ENCODE measurements at regions not wholly inside any gene's neighbourhood (a gene's known extent, or its start where the extent isn't known, plus 50 kb on each side); places are given as distances from the start of the nearest gene placed in this dataset.

GRCh38 chr1:113265196-113265595, 125.1 kb upstream of the MAGI3 start:
- Histone ChIP-seq H2BK120ac (ENCODE audit: insufficient read depth, low read length, poor library complexity) (no peak overlapping the region), H3K4me3 (ENCODE audit: low read depth, low read length) (no peak overlapping the region), H3K18ac (ENCODE audit: low read length) (no peak overlapping the region), H3K79me1 (ENCODE audit: low read length) (no peaks in the 10 kb centered on the region), H4K8ac (ENCODE audit: low read depth, low read length) (no peak overlapping the region), H3K4ac (ENCODE audit: low read depth, low read length) (no peak overlapping the region), H3K9me3 (ENCODE audit: insufficient read depth, low read depth, low read length) (no peaks in the 10 kb centered on the region), H2BK5ac (ENCODE audit: low read depth, low read length, poor library complexity) (no peak overlapping the region), H3K79me2 (ENCODE audit: control insufficient read depth, insufficient read depth, low read length, poor library complexity) (no peaks in the 10 kb centered on the region), H3K4me2 (ENCODE audit: low read length) (no peak overlapping the region), H3K27ac (ENCODE audit: low read depth, low read length) (no peak overlapping the region), H3K27me3 (ENCODE audit: insufficient read depth, low read length) (no peaks in the 10 kb centered on the region), H3K23ac (ENCODE audit: low read length) (no peak overlapping the region), H4K91ac (ENCODE audit: low read depth, low read length) (no peak overlapping the region), H3K36me3 (ENCODE audit: control insufficient read depth in 1 of 2, insufficient read depth in 2 of 2, low read length in 2 of 2) (no peaks in the 10 kb centered on the region), H2BK12ac (ENCODE audit: low read length) (no peak overlapping the region), H4K12ac (ENCODE audit: low read depth, low read length) (no peak overlapping the region), H3K4me1 (ENCODE audit: control insufficient read depth in 1 of 2, insufficient read depth in 2 of 2, low read length in 2 of 2) (no peaks in the 10 kb centered on the region), H3K14ac (ENCODE audit: low read length) (no peak overlapping the region), H2AK5ac (ENCODE audit: low read length) (no peak overlapping the region), H3K9ac (ENCODE audit: low read length) (no peak overlapping the region), H2AFZ (ENCODE audit: insufficient read depth, low read length, poor library complexity) (no peak overlapping the region)
- peak in 1 of 2 donors; percentile 5 for DNase-seq
- no CpG with 5 or more reads among the region's 2 CpGs for WGBS (ENCODE audit: extremely low coverage, insufficient coverage, insufficient read length)

DNA sequence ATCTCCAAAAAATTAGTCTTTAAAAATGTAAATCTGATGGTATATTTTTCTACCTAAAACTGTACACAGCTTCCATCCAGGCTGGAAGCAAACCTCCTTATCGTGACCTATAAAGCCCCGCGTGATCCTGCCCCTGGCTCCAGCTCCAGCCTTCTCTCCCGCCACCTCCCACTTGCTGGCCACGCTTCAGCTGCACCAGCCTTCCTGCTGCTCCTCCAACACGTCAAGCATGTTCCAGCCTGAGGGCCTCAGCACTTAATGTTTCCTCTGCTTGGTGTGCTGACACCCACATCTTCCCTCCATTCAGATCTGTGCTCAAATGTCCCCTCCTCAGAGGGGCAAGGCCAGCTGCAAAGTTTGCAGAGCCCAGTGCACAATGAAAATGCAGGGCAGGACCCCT, 123.5 kb upstream of the MAGI3 start:
- H3K4ac ChIP-seq (ENCODE audit: low read depth, low read length), result no peak overlapping the region

GRCh38 chr1:113269168-113269963, 120.9 kb upstream of the MAGI3 start:
- Histone ChIP-seq H3K27ac (ENCODE audit: low read depth, low read length) (no peak overlapping the region), H3K14ac (ENCODE audit: low read length) (no peak overlapping the region), H3K4ac (ENCODE audit: low read depth, low read length) (no peak overlapping the region), H3K79me1 (ENCODE audit: low read length) (no peaks in the 10 kb centered on the region), H4K12ac (ENCODE audit: low read depth, low read length) (no peak overlapping the region), H2BK120ac (ENCODE audit: insufficient read depth, low read length, poor library complexity) (no peak overlapping the region), H3K9me3 (ENCODE audit: insufficient read depth, low read depth, low read length) (no peaks in the 10 kb centered on the region), H3K27me3 (ENCODE audit: insufficient read depth, low read length) (no peaks in the 10 kb centered on the region), H3K4me2 (ENCODE audit: low read length) (no peak overlapping the region), H4K8ac (ENCODE audit: low read depth, low read length) (no peak overlapping the region), H2AFZ (ENCODE audit: insufficient read depth, low read length, poor library complexity) (no peak overlapping the region), H3K79me2 (ENCODE audit: control insufficient read depth, insufficient read depth, low read length, poor library complexity) (no peaks in the 10 kb centered on the region), H3K4me3 (ENCODE audit: low read depth, low read length) (no peak overlapping the region), H2AK5ac (ENCODE audit: low read length) (no peak overlapping the region), H3K36me3 (ENCODE audit: control insufficient read depth in 1 of 2, insufficient read depth in 2 of 2, low read length in 2 of 2) (no peaks in the 10 kb centered on the region), H2BK5ac (ENCODE audit: low read depth, low read length, poor library complexity) (no peak overlapping the region), H3K4me1 (ENCODE audit: control insufficient read depth in 1 of 2, insufficient read depth in 2 of 2, low read length in 2 of 2) (no peaks in the 10 kb centered on the region), H4K91ac (ENCODE audit: low read depth, low read length) (no peak overlapping the region), H3K18ac (ENCODE audit: low read length) (no peak overlapping the region), H3K23ac (ENCODE audit: low read length) (no peak overlapping the region), H2BK12ac (ENCODE audit: low read length) (no peak overlapping the region), H3K9ac (ENCODE audit: low read length) (no peak overlapping the region)
- DNase-seq, result no peak
- WGBS (ENCODE audit: extremely low coverage, insufficient coverage, insufficient read length), result no CpG with 5 or more reads among the region's 6 CpGs

More for the DNA sequence above, 123.5 kb upstream of the MAGI3 start:
- Histone ChIP-seq H4K12ac (ENCODE audit: low read depth, low read length) (no peak overlapping the region), H2BK120ac (ENCODE audit: insufficient read depth, low read length, poor library complexity) (no peak overlapping the region), H3K27me3 (ENCODE audit: insufficient read depth, low read length) (no peaks in the 10 kb centered on the region), H3K36me3 (ENCODE audit: control insufficient read depth in 1 of 2, insufficient read depth in 2 of 2, low read length in 2 of 2) (no peaks in the 10 kb centered on the region), H3K4me2 (ENCODE audit: low read length) (no peak overlapping the region), H3K18ac (ENCODE audit: low read length) (no peak overlapping the region), H3K79me1 (ENCODE audit: low read length) (no peaks in the 10 kb centered on the region), H2BK12ac (ENCODE audit: low read length) (no peak overlapping the region), H3K23ac (ENCODE audit: low read length) (no peak overlapping the region), H4K91ac (ENCODE audit: low read depth, low read length) (no peak overlapping the region), H2AK5ac (ENCODE audit: low read length) (no peak overlapping the region), H3K9me3 (ENCODE audit: insufficient read depth, low read depth, low read length) (no peaks in the 10 kb centered on the region), H3K9ac (ENCODE audit: low read length) (no peak overlapping the region), H2AFZ (ENCODE audit: insufficient read depth, low read length, poor library complexity) (no peak overlapping the region), H3K4me1 (ENCODE audit: control insufficient read depth in 1 of 2, insufficient read depth in 2 of 2, low read length in 2 of 2) (no peaks in the 10 kb centered on the region), H3K14ac (ENCODE audit: low read length) (no peak overlapping the region), H3K79me2 (ENCODE audit: control insufficient read depth, insufficient read depth, low read length, poor library complexity) (no peaks in the 10 kb centered on the region), H4K8ac (ENCODE audit: low read depth, low read length) (no peak overlapping the region), H3K4me3 (ENCODE audit: low read depth, low read length) (no peak overlapping the region), H2BK5ac (ENCODE audit: low read depth, low read length, poor library complexity) (no peak overlapping the region), H3K27ac (ENCODE audit: low read depth, low read length) (no peak overlapping the region)
- no peak for DNase-seq
- no CpG with 5 or more reads among the region's 6 CpGs for WGBS (ENCODE audit: extremely low coverage, insufficient coverage, insufficient read length)

- no peak overlapping the region for H2AFZ ChIP-seq (ENCODE audit: insufficient read depth, low read length, poor library complexity)
- no CpG with 5 or more reads among the region's 4 CpGs for WGBS (ENCODE audit: extremely low coverage, insufficient coverage, insufficient read length)
- no peak for DNase-seq
- H3K4ac ChIP-seq (ENCODE audit: low read depth, low read length), result no peak overlapping the region
- no peaks in the 10 kb centered on the region for H3K79me2 ChIP-seq (ENCODE audit: control insufficient read depth, insufficient read depth, low read length, poor library complexity)
- H3K27ac ChIP-seq (ENCODE audit: low read depth, low read length), result no peak overlapping the region
- no peak overlapping the region for H3K9ac ChIP-seq (ENCODE audit: low read length)
- H3K27me3 ChIP-seq (ENCODE audit: insufficient read depth, low read length), result no peaks in the 10 kb centered on the region
- H3K4me3 ChIP-seq (ENCODE audit: low read depth, low read length), result no peak overlapping the region
- no peaks in the 10 kb centered on the region for H3K36me3 ChIP-seq (ENCODE audit: control insufficient read depth in 1 of 2, insufficient read depth in 2 of 2, low read length in 2 of 2)
- H2BK120ac ChIP-seq (ENCODE audit: insufficient read depth, low read length, poor library complexity), result no peak overlapping the region
- H3K14ac ChIP-seq (ENCODE audit: low read length), result no peak overlapping the region
- peaks cover 0 to 6% of the 10 kb centered on the region in 2 experiments for H3K4me1 ChIP-seq (ENCODE audit: control insufficient read depth in 1 of 2, insufficient read depth in 2 of 2, low read length in 2 of 2)
- no peak overlapping the region for H4K8ac ChIP-seq (ENCODE audit: low read depth, low read length)
- H3K18ac ChIP-seq (ENCODE audit: low read length), result no peak overlapping the region
- no peak overlapping the region for H4K12ac ChIP-seq (ENCODE audit: low read depth, low read length)
- H3K4me2 ChIP-seq (ENCODE audit: low read length), result no peak overlapping the region
- H2BK5ac ChIP-seq (ENCODE audit: low read depth, low read length, poor library complexity), result no peak overlapping the region
- no peak overlapping the region for H2BK12ac ChIP-seq (ENCODE audit: low read length)
- no peak overlapping the region for H4K91ac ChIP-seq (ENCODE audit: low read depth, low read length)
- no peaks in the 10 kb centered on the region for H3K79me1 ChIP-seq (ENCODE audit: low read length)
- H3K23ac ChIP-seq (ENCODE audit: low read length), result no peak overlapping the region
- H3K9me3 ChIP-seq (ENCODE audit: insufficient read depth, low read depth, low read length), result no peaks in the 10 kb centered on the region
- no peak overlapping the region for H2AK5ac ChIP-seq (ENCODE audit: low read length)
Observed at GRCh38 chr1:113271039-113271438, 119.3 kb upstream of the MAGI3 start.

All from trophoblast cell (in vitro differentiated cells and primary cell).